GM21390 (cell line): ENCODE measurements at regions not wholly inside any gene's neighbourhood (a gene's known extent, or its start where the extent isn't known, plus 50 kb on each side); places are given as distances from the start of the nearest gene placed in this dataset.

Experiments
- ATAC-seq: cut with Tn5 transposase; IDR thresholded peaks from one replicate; pipeline ENCODE4 v1.9.1; 2021; ENCODE audit not compliant: unreplicated experiment

DNA sequence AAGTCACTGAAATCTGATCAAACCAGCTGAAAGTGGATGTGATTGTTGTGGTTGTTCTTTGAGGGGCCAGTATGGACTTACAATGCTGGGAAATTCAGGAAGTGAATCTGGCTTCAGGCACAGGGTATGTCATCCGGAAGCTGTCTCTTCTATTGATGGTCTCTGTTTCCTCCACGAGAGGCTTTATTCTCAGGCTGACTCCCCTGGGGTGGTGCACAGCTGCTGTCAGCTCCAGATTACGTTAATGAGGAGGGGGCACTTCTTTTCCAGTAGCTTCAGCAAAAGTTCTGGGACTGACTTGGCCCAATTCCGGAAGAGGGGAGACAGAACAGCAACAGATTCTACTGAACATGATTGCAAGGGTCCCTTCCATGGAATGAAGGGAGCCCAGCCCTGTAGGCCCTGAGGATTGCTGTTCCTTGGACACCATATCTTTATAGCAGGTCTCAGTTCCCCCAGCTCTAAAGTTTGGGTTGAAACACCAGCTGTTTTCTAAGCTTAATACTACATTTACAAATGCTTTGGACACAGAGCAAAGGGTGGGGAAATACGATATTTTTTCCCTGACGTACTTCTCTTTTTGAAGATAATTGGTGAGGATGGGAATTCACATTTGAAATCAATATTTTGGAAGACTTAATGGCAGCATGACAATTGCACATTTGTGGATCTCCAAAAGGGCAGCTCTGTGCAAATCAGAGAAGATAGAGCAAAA lies 400.9 kb downstream of the TSN start:
- ATAC-seq, result no peak

DNA sequence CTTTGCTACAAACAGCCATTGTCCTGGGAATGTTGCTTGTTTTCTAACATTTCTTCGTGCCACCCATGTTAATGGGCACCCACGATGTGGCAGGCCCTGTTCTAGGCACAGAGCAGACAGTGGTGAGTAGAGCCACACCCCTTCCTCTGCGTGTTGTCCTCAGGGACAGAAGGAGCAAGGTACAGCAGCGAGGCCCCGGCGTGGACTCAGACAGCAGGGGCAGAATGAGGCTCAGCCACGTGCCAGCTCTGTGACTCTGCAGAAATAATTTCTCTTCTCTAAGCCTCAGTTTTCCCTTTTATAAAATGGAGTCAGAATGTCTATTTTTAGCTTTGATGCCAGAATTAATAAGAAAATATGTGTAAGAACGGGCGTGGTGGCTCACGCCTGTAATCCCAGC lies 401.7 kb downstream of the TSN start:
- ATAC-seq, result no peak

- no peak for ATAC-seq
These were observed 408.2 kb downstream of the TSN start for GRCh38 chr2:122163617-122164016.

- ATAC-seq, result no peak
These were observed 409.5 kb downstream of the TSN start for GRCh38 chr2:122164964-122165363.

- no peak for ATAC-seq
These were observed 411.4 kb downstream of the TSN start for GRCh38 chr2:122166820-122167219.

GRCh38 chr2:122167515-122167914 lies 412.1 kb downstream of the TSN start:
- ATAC-seq, result no peak

DNA sequence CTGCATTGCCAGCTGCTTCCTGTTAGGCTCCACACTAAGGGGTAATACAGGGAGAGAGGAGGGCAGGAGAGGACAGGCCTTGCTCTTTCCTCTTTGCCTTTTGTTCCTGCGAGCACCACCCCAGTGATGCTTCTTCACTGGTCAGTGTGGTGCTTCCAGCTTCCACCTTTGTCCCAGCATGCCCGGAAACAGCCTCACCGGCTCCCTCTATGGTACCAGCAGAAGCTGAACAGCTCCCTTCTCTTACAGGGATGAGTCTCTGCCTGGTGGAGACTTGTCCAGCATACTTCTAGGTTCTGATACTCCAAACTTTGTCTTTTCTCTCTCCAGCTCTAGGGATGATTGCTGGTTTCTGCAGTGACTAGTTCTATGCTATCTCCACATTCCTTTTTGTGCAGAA lies 413.3 kb downstream of the TSN start:
- no peak for ATAC-seq

GRCh38 chr2:122172812-122173211 lies 417.4 kb downstream of the TSN start:
- ATAC-seq, result no peak

DNA sequence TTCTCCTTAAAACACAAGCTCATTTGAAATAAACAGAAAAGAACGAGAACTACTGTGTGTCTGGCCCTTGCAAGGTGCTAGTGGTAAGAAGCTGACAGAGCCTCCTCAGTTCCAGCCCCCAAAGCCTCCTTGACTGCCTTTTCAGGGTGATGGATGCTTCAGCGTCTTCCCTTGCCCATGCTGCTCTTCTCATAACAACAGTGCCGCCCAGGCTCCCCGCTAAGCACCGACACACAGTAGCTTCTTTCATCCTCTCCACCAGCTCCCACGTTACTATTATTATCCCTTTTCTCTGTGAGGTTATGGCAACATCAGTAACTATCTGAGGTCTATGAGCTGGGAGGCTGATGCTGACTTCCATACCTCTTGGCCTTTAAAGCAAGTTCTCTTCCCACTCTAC lies 418.6 kb downstream of the TSN start:
- ATAC-seq, result no peak

DNA sequence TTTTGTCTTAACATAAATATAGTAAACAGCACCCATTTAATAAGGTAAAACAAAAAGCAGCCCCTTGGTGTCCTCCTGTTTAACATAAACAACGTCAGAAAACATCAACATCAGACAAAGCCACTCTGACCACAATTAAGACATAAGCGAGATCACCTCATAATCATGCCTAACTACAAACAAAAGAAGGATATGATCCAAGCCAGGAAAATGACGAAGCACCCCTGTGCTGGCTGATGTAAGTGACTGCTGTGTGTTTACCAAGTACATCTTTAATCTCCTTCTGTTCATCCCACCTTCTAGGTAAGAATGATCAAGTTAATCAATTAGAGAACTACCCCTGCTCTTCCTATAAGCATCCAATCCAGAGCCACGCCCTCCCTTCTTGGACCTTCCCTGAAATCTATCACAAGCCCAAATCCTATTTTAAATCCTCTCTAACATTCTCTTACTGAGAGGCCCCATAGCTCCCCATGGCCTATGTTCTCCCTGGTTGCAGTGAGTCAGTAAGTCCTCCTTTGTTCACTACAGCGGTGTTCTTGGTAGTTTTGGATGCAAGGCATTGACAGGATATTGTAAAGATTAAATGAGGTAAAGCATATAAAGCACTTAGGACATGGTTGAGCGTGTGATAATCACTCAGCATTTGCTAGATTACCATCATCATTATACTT lies 424.2 kb downstream of the TSN start:
- no peak for ATAC-seq

DNA sequence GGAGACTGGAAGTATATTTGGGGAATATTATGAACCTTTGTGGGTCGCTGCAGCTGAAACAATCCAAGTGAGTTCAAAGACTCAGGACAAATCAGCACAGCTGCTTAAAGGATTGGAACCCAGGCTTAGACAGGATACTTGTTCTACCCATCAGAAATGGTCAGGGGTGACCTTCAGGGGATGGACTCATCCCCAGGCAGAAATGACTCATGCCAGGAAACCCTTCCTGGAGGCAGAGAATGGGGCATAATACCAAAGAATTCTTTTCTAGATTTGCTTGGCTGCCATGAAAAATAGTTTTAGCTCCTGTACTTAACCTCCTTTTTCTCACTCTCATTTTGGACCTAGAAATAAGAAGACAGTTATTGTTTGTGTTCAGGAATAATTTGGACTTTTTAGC lies 425.5 kb downstream of the TSN start:
- no peak for ATAC-seq

- no peak for ATAC-seq
These were observed 427.3 kb downstream of the TSN start for GRCh38 chr2:122182616-122183355.

DNA sequence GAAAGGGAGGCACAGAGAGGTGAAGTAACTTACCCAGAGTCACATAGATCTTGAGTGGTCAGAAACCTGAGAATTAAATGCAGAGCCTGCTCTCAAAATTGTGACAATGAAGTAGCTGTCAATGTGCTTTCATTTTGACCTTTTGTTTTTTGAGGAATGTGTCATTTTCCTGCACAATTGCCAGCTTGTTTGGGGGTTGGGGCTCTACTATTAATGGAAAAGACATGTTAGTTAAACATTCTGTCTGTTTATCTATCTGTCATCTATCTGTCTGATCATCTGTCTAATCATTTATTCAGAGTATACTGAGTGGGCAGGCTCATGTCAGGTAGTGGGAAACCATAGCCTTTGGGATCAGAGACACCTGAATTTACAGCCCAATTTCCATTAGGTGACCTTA lies 428.4 kb downstream of the TSN start:
- ATAC-seq, result no peak

DNA sequence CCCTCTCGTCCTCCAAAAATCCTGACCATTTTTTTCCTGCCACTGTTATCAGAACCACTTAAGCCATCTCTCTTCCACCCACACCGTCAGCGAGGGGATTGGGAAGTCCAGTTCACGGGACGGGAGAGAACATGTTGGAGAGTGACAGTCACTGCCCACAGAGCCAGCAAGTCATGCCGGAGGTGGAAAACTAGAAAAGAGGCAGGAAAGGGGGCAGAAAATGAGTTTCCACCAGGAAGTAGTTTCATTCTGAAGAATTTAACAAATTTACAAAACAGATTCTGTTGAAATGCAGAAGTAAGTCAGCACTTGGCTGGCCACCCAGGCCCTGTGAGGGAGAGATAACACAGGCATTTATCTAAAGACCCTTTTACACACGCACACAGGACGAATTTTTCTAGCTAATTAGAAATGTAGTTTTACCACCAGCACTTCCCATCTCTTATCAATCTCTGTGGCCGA lies 431.3 kb downstream of the TSN start:
- ATAC-seq, result no peak

DNA sequence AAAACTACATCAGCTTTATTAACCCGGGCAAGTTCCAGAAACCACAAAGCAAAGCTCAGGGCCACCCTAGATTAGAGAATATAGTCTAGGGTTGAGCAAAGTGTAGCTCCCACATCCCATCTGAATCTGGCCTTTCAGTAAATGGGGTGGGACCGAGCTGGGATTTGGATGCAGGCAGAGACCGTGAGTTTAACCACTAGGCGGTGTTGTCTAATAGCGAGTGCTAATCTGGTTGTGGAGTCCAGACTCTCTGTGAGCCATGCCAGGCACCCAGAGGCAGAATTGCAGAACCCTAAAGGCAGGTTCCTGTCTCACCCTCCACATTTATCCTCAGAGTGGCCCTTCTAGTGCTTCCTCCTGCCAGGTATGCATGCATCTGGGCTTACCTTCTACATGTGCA lies 435.9 kb downstream of the TSN start:
- no peak for ATAC-seq

DNA sequence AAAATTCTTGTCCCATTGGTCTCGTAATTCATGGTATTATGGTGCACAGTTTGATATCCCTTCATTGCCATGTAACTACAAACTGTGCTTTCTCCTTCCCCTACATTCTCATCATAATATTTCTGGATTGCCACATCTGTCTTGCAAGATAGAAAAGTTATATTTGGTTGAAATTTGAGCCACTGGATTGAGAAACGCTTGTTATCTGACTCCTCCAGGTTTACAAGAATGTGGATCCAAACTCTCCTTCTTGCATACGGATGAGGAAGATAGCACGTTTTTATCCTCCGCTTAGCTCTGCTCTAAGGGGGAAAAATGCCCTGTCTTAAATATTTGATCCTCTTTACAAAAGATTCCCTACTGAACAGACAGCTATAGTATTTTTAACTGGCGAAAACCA lies 438.2 kb downstream of the TSN start:
- no peak for ATAC-seq

GRCh38 chr2:122194546-122194945 lies 439.1 kb downstream of the TSN start:
- ATAC-seq, result no peak

DNA sequence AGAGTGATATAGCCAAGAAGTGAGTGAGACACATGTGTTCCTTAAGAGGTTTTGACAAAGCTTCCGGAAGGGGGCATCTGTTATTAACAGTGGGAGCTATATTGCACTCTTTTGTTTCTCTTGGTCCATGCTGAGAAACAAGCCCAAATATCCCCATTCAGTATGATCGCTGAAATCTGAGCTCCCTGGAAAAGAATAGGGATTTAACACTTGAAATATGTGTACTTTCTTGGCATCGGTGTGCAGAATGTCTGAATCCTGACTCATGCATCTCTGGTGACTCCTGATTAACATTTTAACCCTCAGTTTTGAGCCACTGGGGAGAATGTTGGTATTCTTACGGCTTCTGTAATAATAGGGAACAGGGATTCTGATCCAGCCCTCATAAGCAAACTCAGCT lies 448.1 kb downstream of the TSN start:
- no peak for ATAC-seq

DNA sequence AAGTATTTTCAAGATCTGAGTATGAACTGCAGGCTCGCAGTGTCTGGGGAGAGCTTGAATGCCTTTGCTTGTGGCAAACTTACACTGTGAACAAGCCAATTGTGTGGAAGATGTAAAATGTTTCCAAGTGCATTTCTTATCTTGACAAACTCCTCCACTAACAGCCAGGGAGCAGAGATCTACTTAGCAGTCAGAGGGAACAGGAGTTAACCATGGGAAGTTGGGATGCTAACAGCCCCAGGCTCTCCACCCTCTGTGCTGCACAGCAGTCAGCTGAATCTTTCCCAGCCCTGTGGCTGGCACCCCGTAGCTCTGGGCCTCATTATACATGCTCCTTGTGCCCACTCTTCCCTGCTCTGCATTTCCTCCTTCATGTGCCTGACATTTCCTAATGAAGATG lies 450.2 kb downstream of the TSN start:
- ATAC-seq, result no peak

GRCh38 chr2:122206101-122206500 lies 450.6 kb downstream of the TSN start:
- ATAC-seq, result no peak

GRCh38 chr2:122209377-122209776 lies 453.9 kb downstream of the TSN start:
- ATAC-seq, result no peak

DNA sequence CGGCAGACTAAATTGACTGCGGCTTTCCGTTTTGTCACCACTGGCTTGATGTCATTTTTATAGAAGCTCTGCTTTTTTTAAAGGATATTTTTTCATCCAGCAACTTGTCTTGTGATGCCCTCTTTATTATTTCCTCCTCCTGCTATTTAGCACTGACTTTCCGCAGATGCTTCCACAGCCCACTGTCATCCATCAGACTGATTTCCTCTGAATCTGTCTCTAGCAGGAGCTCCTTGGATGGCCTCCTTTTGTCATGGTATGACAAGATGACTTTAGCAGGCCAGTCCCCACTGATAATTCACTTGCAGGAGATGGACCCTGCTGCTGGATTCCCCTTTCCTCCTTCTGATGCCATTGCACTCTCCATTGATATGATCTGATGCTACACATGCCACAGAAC lies 454.6 kb downstream of the TSN start:
- no peak for ATAC-seq
